Stomach (tissue), 4 donors: ENCODE measurements at regions not wholly inside any gene's neighbourhood (a gene's known extent, or its start where the extent isn't known, plus 50 kb on each side); places are given as distances from the start of the nearest gene placed in this dataset.
"Not testable (repeated sequence)": the region's sequence is repeated elsewhere in the genome, so short reads cannot be mapped to it uniquely, and the experiment has no call there.

Experiments
- POLR2A ChIP-seq, 4 donors: fragments of 450-650 bp; IDR thresholded peaks; one replicate each; pipeline ENCODE4 v1.6.1; 2016; ENCODE audit warnings: antibody characterized with exemption in 4 of 4, control low read depth in 2 of 4, mild to moderate bottlenecking in 1 of 4, moderate library complexity in 1 of 4
- TF ChIP-seq, protein P1 (sequence below), 7 experiments: fragments of 450-650 bp in 4 of 7; fragments of 200-600 bp in 3 of 7; sonication (generic) in 3 of 7; IDR thresholded peaks; one replicate each; pipeline ENCODE4 v1.5.1; 2016 to 2019; ENCODE audit warnings: antibody characterized with exemption in 7 of 7, control low read depth in 2 of 7, mild to moderate bottlenecking in 1 of 7

GRCh38 chr3:27551413-27551812 lies 67.2 kb upstream of the SLC4A7 start:
- TF ChIP-seq, protein P1, sequence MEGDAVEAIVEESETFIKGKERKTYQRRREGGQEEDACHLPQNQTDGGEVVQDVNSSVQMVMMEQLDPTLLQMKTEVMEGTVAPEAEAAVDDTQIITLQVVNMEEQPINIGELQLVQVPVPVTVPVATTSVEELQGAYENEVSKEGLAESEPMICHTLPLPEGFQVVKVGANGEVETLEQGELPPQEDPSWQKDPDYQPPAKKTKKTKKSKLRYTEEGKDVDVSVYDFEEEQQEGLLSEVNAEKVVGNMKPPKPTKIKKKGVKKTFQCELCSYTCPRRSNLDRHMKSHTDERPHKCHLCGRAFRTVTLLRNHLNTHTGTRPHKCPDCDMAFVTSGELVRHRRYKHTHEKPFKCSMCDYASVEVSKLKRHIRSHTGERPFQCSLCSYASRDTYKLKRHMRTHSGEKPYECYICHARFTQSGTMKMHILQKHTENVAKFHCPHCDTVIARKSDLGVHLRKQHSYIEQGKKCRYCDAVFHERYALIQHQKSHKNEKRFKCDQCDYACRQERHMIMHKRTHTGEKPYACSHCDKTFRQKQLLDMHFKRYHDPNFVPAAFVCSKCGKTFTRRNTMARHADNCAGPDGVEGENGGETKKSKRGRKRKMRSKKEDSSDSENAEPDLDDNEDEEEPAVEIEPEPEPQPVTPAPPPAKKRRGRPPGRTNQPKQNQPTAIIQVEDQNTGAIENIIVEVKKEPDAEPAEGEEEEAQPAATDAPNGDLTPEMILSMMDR (IDR thresholded peaks at IDR 0.05) = not testable (repeated sequence)
- TF ChIP-seq POLR2A (IDR thresholded peaks at IDR 0.05) = not testable (repeated sequence)
